ENCODE measurements at regions not wholly inside any gene's neighbourhood (a gene's known extent, or its start where the extent isn't known, plus 50 kb on each side); places are given as distances from the start of the nearest gene placed in this dataset.

DNA sequence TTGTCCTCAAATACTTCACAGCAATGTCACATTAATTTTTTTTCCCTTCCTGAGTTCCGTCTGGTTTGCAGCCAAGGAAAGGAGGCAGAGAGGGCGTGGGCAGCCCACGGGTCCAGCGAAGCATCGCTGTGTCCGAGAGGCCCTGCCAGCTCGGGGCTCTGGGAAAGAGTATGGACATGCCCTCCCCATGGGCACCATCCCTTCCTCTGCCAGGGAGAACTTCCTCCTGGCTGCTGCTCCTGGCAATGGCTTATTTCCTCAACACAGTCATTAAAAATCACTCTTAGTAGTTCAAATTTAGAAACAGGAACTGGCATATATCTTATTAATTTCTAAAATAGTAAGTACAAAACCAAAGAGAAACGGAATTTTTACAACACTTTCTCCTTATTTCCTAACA lies 115.4 kb downstream of the RIPK4 start:
- TF ChIP-seq, protein P1, sequence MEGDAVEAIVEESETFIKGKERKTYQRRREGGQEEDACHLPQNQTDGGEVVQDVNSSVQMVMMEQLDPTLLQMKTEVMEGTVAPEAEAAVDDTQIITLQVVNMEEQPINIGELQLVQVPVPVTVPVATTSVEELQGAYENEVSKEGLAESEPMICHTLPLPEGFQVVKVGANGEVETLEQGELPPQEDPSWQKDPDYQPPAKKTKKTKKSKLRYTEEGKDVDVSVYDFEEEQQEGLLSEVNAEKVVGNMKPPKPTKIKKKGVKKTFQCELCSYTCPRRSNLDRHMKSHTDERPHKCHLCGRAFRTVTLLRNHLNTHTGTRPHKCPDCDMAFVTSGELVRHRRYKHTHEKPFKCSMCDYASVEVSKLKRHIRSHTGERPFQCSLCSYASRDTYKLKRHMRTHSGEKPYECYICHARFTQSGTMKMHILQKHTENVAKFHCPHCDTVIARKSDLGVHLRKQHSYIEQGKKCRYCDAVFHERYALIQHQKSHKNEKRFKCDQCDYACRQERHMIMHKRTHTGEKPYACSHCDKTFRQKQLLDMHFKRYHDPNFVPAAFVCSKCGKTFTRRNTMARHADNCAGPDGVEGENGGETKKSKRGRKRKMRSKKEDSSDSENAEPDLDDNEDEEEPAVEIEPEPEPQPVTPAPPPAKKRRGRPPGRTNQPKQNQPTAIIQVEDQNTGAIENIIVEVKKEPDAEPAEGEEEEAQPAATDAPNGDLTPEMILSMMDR (IDR thresholded peaks at IDR 0.05; ENCODE audit: low read depth, low read length): no peak
- no peak for TF ChIP-seq EZH2phosphoT487 (IDR thresholded peaks at IDR 0.05; ENCODE audit: low read depth)
